Duodenal mucosa (tissue), 2 donors: ENCODE measurements at regions not wholly inside any gene's neighbourhood (a gene's known extent, or its start where the extent isn't known, plus 50 kb on each side); places are given as distances from the start of the nearest gene placed in this dataset.

ENCODE experiments used
- H3K27ac ChIP-seq: one replicate; pipeline ENCODE4 v1.7.0; 2013; ENCODE audit warnings: low read depth, low read length
- H3K27me3 ChIP-seq, 2 donors: one replicate each; pipeline ENCODE4 v1.7.0; 2013; ENCODE audit warnings: low read length in 2 of 2, control low read depth in 1 of 2; ENCODE audit not compliant: insufficient read depth in 2 of 2, control insufficient read depth in 1 of 2
- H3K36me3 ChIP-seq, 2 donors: one replicate each; pipeline ENCODE4 v1.7.0; 2013; ENCODE audit warnings: low read length in 2 of 2, control low read depth in 1 of 2; ENCODE audit not compliant: insufficient read depth in 2 of 2, control insufficient read depth in 1 of 2
- H3K4me1 ChIP-seq, 2 donors: one replicate each; pipeline ENCODE4 v1.7.0; 2013; ENCODE audit warnings: low read length in 2 of 2, control low read depth in 1 of 2; ENCODE audit not compliant: insufficient read depth in 2 of 2, control insufficient read depth in 1 of 2
- H3K4me3 ChIP-seq, 2 donors: one replicate each; pipeline ENCODE4 v1.7.0; 2013; ENCODE audit warnings: low read length in 2 of 2, low read depth in 1 of 2
- H3K9ac ChIP-seq, 2 donors: one replicate each; pipeline ENCODE4 v1.7.0; 2013; ENCODE audit warnings: low read length in 2 of 2, low read depth in 1 of 2
- H3K9me3 ChIP-seq, 2 donors: one replicate each; pipeline ENCODE4 v1.7.0; 2013; ENCODE audit warnings: low read length in 2 of 2, control low read depth in 1 of 2; ENCODE audit not compliant: control insufficient read depth in 1 of 2

DNA sequence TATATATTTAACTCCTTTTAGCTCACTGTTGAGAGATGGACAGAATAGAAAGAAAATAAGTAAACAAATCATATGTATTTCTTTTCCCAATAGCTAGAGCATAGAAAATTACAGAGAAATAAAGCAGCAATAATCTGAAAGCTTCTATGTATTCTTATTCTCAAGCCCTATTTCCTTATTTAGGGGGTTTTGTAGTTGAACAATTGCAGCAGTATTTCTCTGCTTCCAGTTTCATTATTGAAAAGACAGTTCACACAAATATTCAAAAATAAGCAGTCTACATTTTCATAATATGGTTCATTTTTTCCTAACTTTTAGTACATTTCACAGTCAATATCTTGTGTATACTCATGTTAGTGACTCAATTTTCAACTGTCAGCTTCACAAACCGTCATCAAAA lies 638.2 kb downstream of the MRPL39 start:
- Histone ChIP-seq H3K27ac (no peak overlapping the region), H3K9ac (no peak overlapping the region), H3K4me1 (no peaks in the 10 kb centered on the region)

DNA sequence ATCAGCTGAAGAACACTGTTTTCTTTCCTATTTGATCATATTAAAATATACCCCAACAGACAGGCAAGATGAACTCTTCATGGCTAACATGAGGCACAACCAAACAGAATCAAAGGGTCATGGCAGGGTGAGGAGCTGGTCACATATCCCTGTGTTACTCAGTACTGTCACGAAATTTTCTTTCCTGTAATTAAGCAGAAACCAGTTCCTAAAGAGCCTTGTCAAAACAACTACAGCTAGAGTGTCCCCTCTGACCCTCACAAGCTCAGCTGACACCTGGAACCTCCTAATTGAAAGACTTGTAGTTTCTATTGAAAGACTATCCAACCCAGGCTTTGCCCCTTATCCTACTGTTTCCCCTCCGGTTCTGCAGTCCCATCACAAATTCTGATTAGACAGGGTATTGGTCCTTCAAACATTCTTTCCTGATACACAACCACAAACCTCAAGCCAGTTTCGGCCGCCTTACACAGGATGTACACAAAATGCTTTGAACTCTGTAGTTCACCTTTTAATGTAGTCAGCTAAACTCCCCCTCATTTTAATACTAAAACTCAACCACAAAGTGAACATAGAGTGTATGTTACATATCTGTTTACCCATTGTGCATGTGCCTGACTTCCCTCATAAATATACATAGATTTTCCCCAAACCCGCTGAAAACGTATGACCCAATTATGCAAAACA lies 651.9 kb downstream of the MRPL39 start:
- H3K9me3 ChIP-seq, result no peaks in the 10 kb centered on the region
- no peak overlapping the region for H3K27ac ChIP-seq
- no peak overlapping the region for H3K4me3 ChIP-seq
- H3K9ac ChIP-seq, result no peak overlapping the region
- no peaks in the 10 kb centered on the region for H3K27me3 ChIP-seq
- H3K4me1 ChIP-seq, result no peaks in the 10 kb centered on the region
- H3K36me3 ChIP-seq, result no peaks in the 10 kb centered on the region

More for the DNA sequence above, 638.2 kb downstream of the MRPL39 start:
- H3K36me3 ChIP-seq, result no peaks in the 10 kb centered on the region
- no peaks in the 10 kb centered on the region for H3K27me3 ChIP-seq
- H3K9me3 ChIP-seq, result peaks cover 2 to 12% of the 10 kb centered on the region in 2 donors
- H3K4me3 ChIP-seq, result no peak overlapping the region

DNA sequence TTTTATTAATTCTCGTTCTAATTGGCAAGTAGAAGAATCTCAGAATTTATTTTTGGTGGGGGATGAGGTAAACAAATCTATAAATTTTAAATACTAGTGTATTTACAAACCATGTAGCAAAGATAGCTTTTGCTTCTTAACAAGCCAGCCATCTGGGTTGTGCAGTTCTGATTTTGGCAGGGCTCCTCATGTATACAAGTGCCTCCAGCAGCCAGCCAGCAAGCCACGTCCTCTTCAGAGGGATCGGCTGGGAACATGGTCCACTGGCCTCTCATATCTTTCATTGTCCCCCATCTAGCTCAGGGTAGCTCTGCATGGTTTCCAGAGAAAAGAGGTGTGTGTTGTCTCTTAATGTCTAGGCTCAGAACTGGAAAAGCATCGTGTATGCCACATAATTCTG lies 659.1 kb downstream of the MRPL39 start:
- no peak overlapping the region for H3K27ac ChIP-seq
- H3K27me3 ChIP-seq, result no peaks in the 10 kb centered on the region
- H3K36me3 ChIP-seq, result no peaks in the 10 kb centered on the region
- H3K9me3 ChIP-seq, result no peaks in the 10 kb centered on the region
- H3K4me3 ChIP-seq, result no peak overlapping the region
- H3K4me1 ChIP-seq, result no peaks in the 10 kb centered on the region
- no peak overlapping the region for H3K9ac ChIP-seq

DNA sequence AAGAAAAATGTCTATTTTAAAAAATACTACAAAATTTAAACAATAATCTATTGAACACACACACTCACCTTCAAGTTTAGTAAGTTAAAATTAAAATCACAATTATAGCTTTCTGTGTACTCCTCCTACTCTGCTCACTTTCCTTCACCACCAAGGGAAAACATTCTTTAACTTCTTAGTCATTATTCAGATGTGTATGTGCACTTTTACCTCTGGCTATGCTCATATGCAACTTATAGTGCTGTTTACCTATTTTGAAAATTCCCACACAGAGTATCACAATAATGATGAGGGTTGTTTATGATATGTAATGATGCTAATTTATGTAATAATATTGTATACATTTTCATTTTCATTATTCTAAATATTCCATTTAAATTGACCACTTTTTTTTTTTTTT lies 661.4 kb downstream of the MRPL39 start:
- no peaks in the 10 kb centered on the region for H3K4me1 ChIP-seq
- H3K36me3 ChIP-seq, result no peaks in the 10 kb centered on the region
- no peak overlapping the region for H3K4me3 ChIP-seq
- H3K27ac ChIP-seq, result no peak overlapping the region
- no peak overlapping the region for H3K9ac ChIP-seq
- H3K27me3 ChIP-seq, result no peaks in the 10 kb centered on the region
- H3K9me3 ChIP-seq, result no peaks in the 10 kb centered on the region

DNA sequence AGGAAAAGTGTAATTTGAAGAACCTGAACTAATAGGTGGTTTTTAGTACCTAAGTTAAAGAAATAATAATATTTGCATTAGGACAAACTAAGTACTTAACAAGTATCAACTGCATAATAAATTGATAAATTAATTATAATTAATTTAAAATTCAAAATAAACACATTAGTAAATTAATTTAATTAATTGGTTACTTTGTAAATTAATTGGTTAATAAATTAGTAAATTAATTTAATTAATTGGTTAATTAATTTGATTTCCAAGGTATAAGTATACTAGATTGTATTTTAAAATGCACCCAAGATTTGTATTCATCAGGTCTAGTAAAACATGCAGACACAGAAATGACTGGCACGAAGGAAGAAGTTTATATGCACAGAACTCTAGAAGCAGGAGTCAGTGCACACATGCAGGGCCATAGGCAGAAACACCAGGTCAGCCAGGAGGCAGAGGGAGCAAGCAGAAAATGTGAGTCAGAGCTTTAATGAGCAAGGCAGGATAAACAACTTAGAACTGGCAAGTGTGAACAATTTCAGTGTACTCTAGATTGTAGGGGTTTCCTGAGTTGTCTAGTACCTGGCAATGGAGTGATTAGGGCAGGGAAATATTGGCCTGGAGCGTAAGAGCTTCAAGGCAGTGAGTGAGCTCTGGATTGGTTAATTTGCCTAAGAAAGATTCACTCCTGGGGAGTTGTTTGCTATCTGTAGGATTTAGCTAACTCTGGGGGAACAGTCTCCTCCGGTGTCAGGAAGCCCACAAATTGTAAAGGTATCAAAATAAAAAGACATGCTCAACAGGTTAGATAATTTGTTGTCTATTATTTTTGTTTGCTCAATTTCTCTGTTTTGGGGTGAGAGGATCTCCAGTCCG lies 665.7 kb downstream of the MRPL39 start:
- H3K4me1 ChIP-seq, result no peaks in the 10 kb centered on the region
- H3K9me3 ChIP-seq, result no peaks in the 10 kb centered on the region
- no peak overlapping the region for H3K9ac ChIP-seq
- no peaks in the 10 kb centered on the region for H3K36me3 ChIP-seq
- H3K27me3 ChIP-seq, result no peaks in the 10 kb centered on the region
- no peak overlapping the region for H3K27ac ChIP-seq
- H3K4me3 ChIP-seq, result no peak overlapping the region

DNA sequence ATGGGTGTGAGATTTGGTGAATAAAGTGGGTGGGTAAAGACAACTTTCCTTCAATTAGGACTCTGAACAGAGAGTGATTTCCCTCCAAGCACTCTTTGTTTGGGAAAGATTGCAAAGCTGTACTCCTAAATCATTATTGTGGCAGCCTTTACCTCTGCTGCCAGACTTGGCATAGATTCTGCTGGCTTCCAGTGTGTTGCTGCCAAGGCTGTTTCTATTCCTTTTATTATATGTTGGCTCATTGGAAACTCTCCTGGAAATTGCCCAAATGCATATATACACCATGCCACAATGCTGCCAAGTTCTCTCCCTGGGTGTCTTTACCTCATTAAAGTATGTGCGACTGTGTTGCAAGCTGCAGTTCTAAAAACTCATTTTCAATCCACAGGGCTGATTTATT lies 668.0 kb downstream of the MRPL39 start:
- Histone ChIP-seq H3K9me3 (no peaks in the 10 kb centered on the region), H3K27me3 (no peaks in the 10 kb centered on the region), H3K4me3 (no peak overlapping the region), H3K4me1 (no peaks in the 10 kb centered on the region), H3K9ac (no peak overlapping the region), H3K27ac (no peak overlapping the region), H3K36me3 (no peaks in the 10 kb centered on the region)

DNA sequence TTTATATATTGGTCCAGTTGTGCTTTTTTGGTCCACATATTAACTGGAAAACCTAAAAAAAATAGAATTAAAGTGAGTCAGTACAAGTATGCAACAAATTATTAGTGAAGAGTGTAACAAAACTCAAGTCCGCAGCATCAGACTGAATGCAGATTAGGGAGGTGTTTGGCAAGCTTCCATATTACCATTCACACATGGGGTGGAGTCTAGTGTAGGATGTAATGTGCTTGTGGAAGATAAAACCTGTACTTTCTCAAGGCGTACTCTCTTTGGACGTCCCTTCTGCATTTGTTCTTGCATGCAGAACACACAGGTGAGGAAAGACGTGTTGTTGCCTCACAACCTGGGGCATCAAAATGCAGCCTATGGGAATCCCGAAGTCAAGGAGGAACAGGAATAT lies 668.7 kb downstream of the MRPL39 start:
- Histone ChIP-seq H3K36me3 (no peaks in the 10 kb centered on the region), H3K27ac (no peak overlapping the region), H3K9me3 (no peaks in the 10 kb centered on the region), H3K4me1 (no peaks in the 10 kb centered on the region), H3K27me3 (no peaks in the 10 kb centered on the region), H3K4me3 (no peak overlapping the region), H3K9ac (no peak overlapping the region)

DNA sequence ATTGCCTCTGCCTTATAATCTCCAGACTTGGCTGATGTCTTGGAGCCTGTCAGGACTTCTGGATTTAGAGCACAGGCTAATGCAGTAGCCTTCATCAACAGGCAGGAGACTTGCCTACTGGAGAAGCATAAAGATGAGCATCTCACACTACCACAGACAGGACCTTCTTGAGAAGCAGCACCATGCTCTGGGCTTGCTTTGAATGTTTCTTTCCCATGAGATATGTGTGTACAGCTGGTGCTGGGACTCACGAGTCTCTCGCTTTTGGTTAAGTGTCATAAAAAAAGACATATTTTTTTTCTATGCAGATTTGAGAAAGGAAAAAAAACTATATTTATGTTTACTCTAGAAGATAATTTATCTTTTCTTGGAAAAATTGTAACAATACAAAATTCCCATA lies 671.3 kb downstream of the MRPL39 start:
- H3K9me3 ChIP-seq, result no peaks in the 10 kb centered on the region
- no peaks in the 10 kb centered on the region for H3K36me3 ChIP-seq
- H3K27ac ChIP-seq, result no peak overlapping the region
- no peaks in the 10 kb centered on the region for H3K27me3 ChIP-seq
- H3K9ac ChIP-seq, result no peak overlapping the region
- no peaks in the 10 kb centered on the region for H3K4me1 ChIP-seq
- H3K4me3 ChIP-seq, result no peak overlapping the region

DNA sequence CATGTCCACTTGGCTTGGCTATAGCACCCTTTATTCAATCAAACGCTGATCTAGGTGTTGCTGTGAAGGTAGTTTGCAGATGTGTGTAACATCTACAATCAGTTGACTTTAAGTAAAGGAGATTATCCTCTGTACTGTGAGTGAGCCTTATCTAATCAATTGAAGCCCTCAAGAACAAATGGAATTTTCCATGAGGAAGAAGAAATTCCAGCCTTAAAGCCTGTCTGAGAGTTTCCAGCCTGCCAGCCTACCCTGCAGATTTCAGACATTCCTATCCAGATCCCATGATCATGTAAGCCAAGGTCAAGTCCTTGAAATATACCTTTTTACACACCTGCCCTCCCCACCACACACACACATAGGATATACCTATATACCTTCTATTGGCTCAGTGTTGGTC lies 696.7 kb downstream of the MRPL39 start:
- Histone ChIP-seq H3K4me1 (no peaks in the 10 kb centered on the region), H3K9me3 (no peaks in the 10 kb centered on the region), H3K27me3 (no peaks in the 10 kb centered on the region), H3K9ac (no peak overlapping the region), H3K36me3 (no peaks in the 10 kb centered on the region), H3K4me3 (no peak overlapping the region), H3K27ac (no peak overlapping the region)

DNA sequence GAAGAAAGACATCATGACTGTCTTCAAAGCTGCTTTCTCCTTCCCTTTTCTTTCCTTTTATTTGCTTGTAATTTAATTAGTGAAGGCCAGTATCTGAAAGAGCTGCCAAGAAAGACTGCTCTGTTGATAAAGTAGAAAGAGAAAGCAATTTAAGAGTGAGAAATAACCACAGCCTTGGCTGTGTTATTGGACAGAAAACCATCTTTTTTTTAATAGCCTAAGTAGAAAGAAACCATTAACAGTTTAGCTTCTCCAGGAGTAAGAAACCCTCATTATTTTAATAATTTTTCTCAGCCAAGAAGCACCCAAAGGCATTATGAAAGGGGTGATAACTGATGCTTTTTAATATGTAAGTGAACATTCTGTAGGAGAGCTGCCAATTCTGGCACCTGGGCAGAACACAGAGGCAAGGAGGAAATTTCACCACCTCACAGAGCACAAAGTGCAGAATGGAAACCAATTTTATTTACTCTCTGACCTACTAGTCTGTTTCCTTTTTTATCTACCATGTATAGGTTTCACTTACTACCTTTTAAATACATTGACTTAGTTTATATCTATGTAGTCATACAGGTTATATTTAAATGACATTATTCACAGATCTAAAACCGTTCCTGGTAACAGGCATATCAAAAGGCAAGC lies 703.2 kb downstream of the MRPL39 start:
- H3K27me3 ChIP-seq, result no peaks in the 10 kb centered on the region

More for the DNA sequence above, 703.2 kb downstream of the MRPL39 start:
- H3K36me3 ChIP-seq, result no peaks in the 10 kb centered on the region
- no peak overlapping the region for H3K4me3 ChIP-seq
- no peak overlapping the region for H3K27ac ChIP-seq
- no peaks in the 10 kb centered on the region for H3K9me3 ChIP-seq
- no peak overlapping the region for H3K9ac ChIP-seq
- H3K4me1 ChIP-seq, result no peaks in the 10 kb centered on the region
